NCI-H526 (cell line): ENCODE measurements at regions not wholly inside any gene's neighbourhood (a gene's known extent, or its start where the extent isn't known, plus 50 kb on each side); places are given as distances from the start of the nearest gene placed in this dataset.
"Not testable (repeated sequence)": the region's sequence is repeated elsewhere in the genome, so short reads cannot be mapped to it uniquely, and the experiment has no call there.

Source experiments
- DNase-seq, 2 experiments: peaks; one replicate each; lab custom pipeline; 2025; lab: John Stamatoyannopoulos, UW

GRCh38 chr1:70671006-70671405 lies 259.9 kb downstream of the CTH start:
- DNase-seq = no peak

GRCh38 chr1:70672442-70672888 lies 261.4 kb downstream of the CTH start:
- no peak for DNase-seq

GRCh38 chr1:70674941-70675685 lies 264.0 kb downstream of the CTH start:
- DNase-seq = peak in 1 of 2 experiments; percentile 18

GRCh38 chr1:70675737-70676156 lies 264.7 kb downstream of the CTH start:
- DNase-seq = peak in 1 of 2 experiments; percentile 30

- DNase-seq = peak; percentile 23 to 56
Measured at GRCh38 chr1:70685300-70686286, 274.5 kb downstream of the CTH start.

GRCh38 chr1:70688580-70688979 lies 277.5 kb downstream of the CTH start:
- no peak for DNase-seq

- DNase-seq = no peak
Measured at GRCh38 chr1:70706381-70707037, 295.4 kb downstream of the CTH start.

- no peak for DNase-seq
Measured at GRCh38 chr1:70707214-70707613, 296.1 kb downstream of the CTH start.

- DNase-seq = no peak
Measured at GRCh38 chr1:70714149-70714548, 303.1 kb downstream of the CTH start.

GRCh38 chr1:70717211-70717610 lies 306.1 kb downstream of the CTH start:
- no peak for DNase-seq

GRCh38 chr1:70717656-70718055 lies 306.6 kb downstream of the CTH start:
- DNase-seq = no peak

- DNase-seq = no peak
Measured at GRCh38 chr1:70718086-70718630, 307.1 kb downstream of the CTH start.

- DNase-seq = no peak
Measured at GRCh38 chr1:70719154-70719553, 308.1 kb downstream of the CTH start.

- no peak for DNase-seq
Measured at GRCh38 chr1:70720109-70720508, 309.0 kb downstream of the CTH start.

GRCh38 chr1:70720521-70720920 lies 309.5 kb downstream of the CTH start:
- DNase-seq = no peak

GRCh38 chr1:70727886-70728489 lies 316.9 kb downstream of the CTH start:
- DNase-seq = no peak

- DNase-seq = not testable (repeated sequence)
Measured at GRCh38 chr1:70736518-70736917, 311.1 kb downstream of the PTGER3 start.

- DNase-seq = no peak
Measured at GRCh38 chr1:70737125-70737524, 310.5 kb downstream of the PTGER3 start.

- DNase-seq = no peak
Measured at GRCh38 chr1:70738624-70739023, 309.0 kb downstream of the PTGER3 start.

- peak in 1 of 2 experiments; percentile 16 for DNase-seq
Measured at GRCh38 chr1:70745199-70745598, 302.4 kb downstream of the PTGER3 start.

- not testable (repeated sequence) for DNase-seq
Measured at GRCh38 chr1:70746062-70746461, 301.6 kb downstream of the PTGER3 start.
